Astrocyte (in vitro differentiated cells and primary cell): ENCODE measurements at regions not wholly inside any gene's neighbourhood (a gene's known extent, or its start where the extent isn't known, plus 50 kb on each side); places are given as distances from the start of the nearest gene placed in this dataset.

Experiments used
- DNase-seq: peaks from one replicate; pipeline ENCODE4 v3.0.0-alpha.2; 2010; ENCODE audit warnings: low read depth
- FAIRE-seq: peaks from 2 replicates; lab custom pipeline; 2011; peaks lifted over from hg19 to GRCh38; lab: Jason Lieb, UNC
- H2AFZ ChIP-seq: 2 replicates; pipeline ENCODE4 v1.6.0; 2012; ENCODE audit warnings: low read depth, low read length, inconsistent platforms
- H3K27ac ChIP-seq: 2 replicates; pipeline ENCODE4 v1.5.1; 2011; ENCODE audit warnings: low read depth, low read length, inconsistent platforms
- H3K27me3 ChIP-seq: 2 replicates; pipeline ENCODE4 v1.6.0; 2011; ENCODE audit warnings: low read length, inconsistent platforms; ENCODE audit not compliant: insufficient read depth
- H3K36me3 ChIP-seq: 2 replicates; pipeline ENCODE4 v1.5.1; 2011; ENCODE audit warnings: low read length, inconsistent platforms; ENCODE audit not compliant: insufficient read depth
- H3K4me1 ChIP-seq: 2 replicates; pipeline ENCODE4 v1.5.1; 2011; ENCODE audit warnings: low read length, inconsistent platforms; ENCODE audit not compliant: insufficient read depth
- H3K4me2 ChIP-seq: 2 replicates; pipeline ENCODE4 v1.6.0; 2012; ENCODE audit warnings: low read length, inconsistent platforms
- H3K4me3 ChIP-seq: 2 replicates; pipeline ENCODE4 v1.5.1; 2011; ENCODE audit warnings: low read depth, mild to moderate bottlenecking, low read length, inconsistent platforms; ENCODE audit not compliant: insufficient read depth
- H3K79me2 ChIP-seq: 2 replicates; pipeline ENCODE4 v1.6.0; 2012; ENCODE audit warnings: mild to moderate bottlenecking, low read length, inconsistent platforms; ENCODE audit not compliant: insufficient read depth
- H3K9ac ChIP-seq: 2 replicates; pipeline ENCODE4 v1.6.0; 2012; ENCODE audit warnings: mild to moderate bottlenecking, low read length, inconsistent platforms
- H3K9me3 ChIP-seq: 2 replicates; pipeline ENCODE4 v1.5.1; 2012; ENCODE audit warnings: low read depth, mild to moderate bottlenecking, low read length, inconsistent platforms; ENCODE audit not compliant: insufficient read depth
- H4K20me1 ChIP-seq: 2 replicates; pipeline ENCODE4 v1.6.0; 2012; ENCODE audit warnings: low read length, inconsistent platforms; ENCODE audit not compliant: insufficient read depth
- H3K27ac Mint-ChIP-seq: one replicate; pipeline ENCODE4 v1.8.0; 2021; ENCODE audit warnings: mild to moderate bottlenecking, mixed read lengths; ENCODE audit not compliant: unreplicated experiment
- H3K27me3 Mint-ChIP-seq: one replicate; pipeline ENCODE4 v1.8.0; 2021; ENCODE audit warnings: low read depth, mixed read lengths; ENCODE audit not compliant: unreplicated experiment
- H3K36me3 Mint-ChIP-seq: one replicate; pipeline ENCODE4 v1.8.0; 2021; ENCODE audit warnings: low read depth, mixed read lengths; ENCODE audit not compliant: unreplicated experiment
- H3K4me1 Mint-ChIP-seq: one replicate; pipeline ENCODE4 v1.8.0; 2021; ENCODE audit warnings: low read depth, mixed read lengths; ENCODE audit not compliant: unreplicated experiment
- H3K4me3 Mint-ChIP-seq: one replicate; pipeline ENCODE4 v1.8.0; 2021; ENCODE audit warnings: mild to moderate bottlenecking, moderate library complexity, mixed read lengths; ENCODE audit not compliant: unreplicated experiment
- H3K9me3 Mint-ChIP-seq: one replicate; pipeline ENCODE4 v1.8.0; 2021; ENCODE audit warnings: mild to moderate bottlenecking, mixed read lengths; ENCODE audit not compliant: unreplicated experiment
- CTCF ChIP-seq: IDR thresholded peaks from 2 replicates; pipeline ENCODE4 v1.5.1; 2011; ENCODE audit warnings: low read depth, mild to moderate bottlenecking, inconsistent platforms, low read length, moderate library complexity; ENCODE audit not compliant: insufficient read depth
- EZH2 ChIP-seq: IDR thresholded peaks from 2 replicates; pipeline ENCODE4 v1.6.1; 2012; ENCODE audit warnings: mild to moderate bottlenecking, low read length, inconsistent platforms; ENCODE audit not compliant: insufficient read depth

GRCh38 chr2:67918471-67918870, 144.3 kb downstream of the C1D start:
- H3K36me3 ChIP-seq: no peaks in the 10 kb centered on the region
- Mint-ChIP-seq H3K27me3 (peaks cover 2% of the 10 kb centered on the region), H3K27ac (peak overlapping the region; percentile 28), H3K9me3 (no peaks in the 10 kb centered on the region), H3K36me3 (no peaks in the 10 kb centered on the region), H3K4me3 (no peak overlapping the region), H3K4me1 (peaks cover 9% of the 10 kb centered on the region)
- H4K20me1 ChIP-seq: no peaks in the 10 kb centered on the region
- H3K4me1 ChIP-seq: peaks cover 8% of the 10 kb centered on the region
- H2AFZ ChIP-seq: no peak overlapping the region
- no peak overlapping the region for H3K4me3 ChIP-seq
- H3K79me2 ChIP-seq: no peaks in the 10 kb centered on the region
- no peak overlapping the region for H3K4me2 ChIP-seq
- no peak for DNase-seq
- no peaks in the 10 kb centered on the region for H3K9me3 ChIP-seq
- H3K9ac ChIP-seq: no peak overlapping the region
- no peaks in the 10 kb centered on the region for H3K27me3 ChIP-seq
- TF ChIP-seq EZH2 (no peak), CTCF (no peak)
- H3K27ac ChIP-seq: peak overlapping the region; percentile 94
- FAIRE-seq: no peak

GRCh38 chr2:67919490-67919889, 143.3 kb downstream of the C1D start:
- Histone ChIP-seq H3K9me3 (no peaks in the 10 kb centered on the region), H3K9ac (no peak overlapping the region), H3K4me1 (peaks cover 8% of the 10 kb centered on the region), H2AFZ (no peak overlapping the region), H3K4me3 (no peak overlapping the region), H3K27me3 (no peaks in the 10 kb centered on the region), H3K79me2 (no peaks in the 10 kb centered on the region), H3K36me3 (no peaks in the 10 kb centered on the region), H3K4me2 (no peak overlapping the region), H4K20me1 (no peaks in the 10 kb centered on the region), H3K27ac (no peak overlapping the region)
- H3K27ac Mint-ChIP-seq: no peak overlapping the region
- DNase-seq (no peak), FAIRE-seq (no peak)
- H3K36me3 Mint-ChIP-seq: no peaks in the 10 kb centered on the region
- no peak overlapping the region for H3K4me3 Mint-ChIP-seq
- peaks cover 2% of the 10 kb centered on the region for H3K27me3 Mint-ChIP-seq
- TF ChIP-seq EZH2 (no peak), CTCF (no peak)
- H3K4me1 Mint-ChIP-seq: peaks cover 9% of the 10 kb centered on the region
- H3K9me3 Mint-ChIP-seq: no peaks in the 10 kb centered on the region

- no peak overlapping the region for H3K9ac ChIP-seq
- H3K27ac ChIP-seq: no peak overlapping the region
- H3K27ac Mint-ChIP-seq: no peak overlapping the region
- H3K9me3 ChIP-seq: no peaks in the 10 kb centered on the region
- no peak overlapping the region for H3K4me3 ChIP-seq
- H3K27me3 Mint-ChIP-seq: peaks cover 2% of the 10 kb centered on the region
- no peak for TF ChIP-seq EZH2
- TF ChIP-seq CTCF: no peak
- FAIRE-seq (no peak), DNase-seq (no peak)
- no peak overlapping the region for H3K4me2 ChIP-seq
- no peak overlapping the region for H2AFZ ChIP-seq
- H4K20me1 ChIP-seq: no peaks in the 10 kb centered on the region
- no peak overlapping the region for H3K4me3 Mint-ChIP-seq
- H3K36me3 ChIP-seq: no peaks in the 10 kb centered on the region
- H3K36me3 Mint-ChIP-seq: no peaks in the 10 kb centered on the region
- peaks cover 8% of the 10 kb centered on the region for H3K4me1 ChIP-seq
- H3K27me3 ChIP-seq: no peaks in the 10 kb centered on the region
- no peaks in the 10 kb centered on the region for H3K79me2 ChIP-seq
- peaks cover 5% of the 10 kb centered on the region for H3K4me1 Mint-ChIP-seq
- H3K9me3 Mint-ChIP-seq: no peaks in the 10 kb centered on the region
Measured at GRCh38 chr2:67922080-67922785, 140.6 kb downstream of the C1D start.
